ENCODE measurements at regions not wholly inside any gene's neighbourhood (a gene's known extent, or its start where the extent isn't known, plus 50 kb on each side); places are given as distances from the start of the nearest gene placed in this dataset.

DNA sequence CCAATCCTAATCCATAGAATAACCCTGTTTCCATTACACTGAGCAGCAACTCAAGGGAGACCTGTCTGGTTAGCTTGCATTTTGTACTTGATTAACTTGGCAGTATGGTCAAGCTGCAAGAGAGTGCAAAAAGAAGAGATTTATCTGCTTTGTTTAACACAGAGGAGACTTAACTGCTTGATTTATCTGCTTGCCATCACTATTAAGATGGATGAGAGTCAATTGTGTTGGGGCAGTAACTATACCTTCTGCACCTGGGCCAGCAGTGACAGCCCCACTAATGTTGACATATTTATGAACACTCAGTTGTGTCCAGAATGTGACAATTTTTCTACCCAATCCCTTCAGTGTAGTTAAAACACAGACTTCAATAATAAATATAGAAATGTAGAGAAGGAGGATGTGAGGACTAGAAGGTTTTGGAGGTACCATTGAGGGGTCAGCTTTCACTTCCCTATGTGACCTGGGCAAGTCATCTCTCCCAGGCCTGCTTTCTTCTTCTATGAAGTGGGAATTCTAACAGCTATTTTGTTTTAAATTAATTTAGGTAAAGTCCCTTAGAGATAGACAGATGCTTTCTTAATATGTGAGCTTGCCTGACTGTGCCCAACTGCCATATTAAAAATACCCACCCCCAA lies 159.1 kb upstream of the KCNK2 start:
- TF ChIP-seq, protein P1, sequence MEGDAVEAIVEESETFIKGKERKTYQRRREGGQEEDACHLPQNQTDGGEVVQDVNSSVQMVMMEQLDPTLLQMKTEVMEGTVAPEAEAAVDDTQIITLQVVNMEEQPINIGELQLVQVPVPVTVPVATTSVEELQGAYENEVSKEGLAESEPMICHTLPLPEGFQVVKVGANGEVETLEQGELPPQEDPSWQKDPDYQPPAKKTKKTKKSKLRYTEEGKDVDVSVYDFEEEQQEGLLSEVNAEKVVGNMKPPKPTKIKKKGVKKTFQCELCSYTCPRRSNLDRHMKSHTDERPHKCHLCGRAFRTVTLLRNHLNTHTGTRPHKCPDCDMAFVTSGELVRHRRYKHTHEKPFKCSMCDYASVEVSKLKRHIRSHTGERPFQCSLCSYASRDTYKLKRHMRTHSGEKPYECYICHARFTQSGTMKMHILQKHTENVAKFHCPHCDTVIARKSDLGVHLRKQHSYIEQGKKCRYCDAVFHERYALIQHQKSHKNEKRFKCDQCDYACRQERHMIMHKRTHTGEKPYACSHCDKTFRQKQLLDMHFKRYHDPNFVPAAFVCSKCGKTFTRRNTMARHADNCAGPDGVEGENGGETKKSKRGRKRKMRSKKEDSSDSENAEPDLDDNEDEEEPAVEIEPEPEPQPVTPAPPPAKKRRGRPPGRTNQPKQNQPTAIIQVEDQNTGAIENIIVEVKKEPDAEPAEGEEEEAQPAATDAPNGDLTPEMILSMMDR (conservative IDR thresholded peaks at IDR 0.05) = no peak
- Mint-ChIP-seq H3K4me1 (ENCODE audit: unreplicated experiment) (peaks cover 4% of the 10 kb centered on the region), H3K4me3 (no peak overlapping the region), H3K36me3 (no peaks in the 10 kb centered on the region), H3K27me3 (peaks cover 9% of the 10 kb centered on the region), H3K27ac (no peak overlapping the region), H3K9me3 (no peaks in the 10 kb centered on the region)
- no peak for DNase-seq (ENCODE audit: extremely low spot score, unreplicated experiment)

DNA sequence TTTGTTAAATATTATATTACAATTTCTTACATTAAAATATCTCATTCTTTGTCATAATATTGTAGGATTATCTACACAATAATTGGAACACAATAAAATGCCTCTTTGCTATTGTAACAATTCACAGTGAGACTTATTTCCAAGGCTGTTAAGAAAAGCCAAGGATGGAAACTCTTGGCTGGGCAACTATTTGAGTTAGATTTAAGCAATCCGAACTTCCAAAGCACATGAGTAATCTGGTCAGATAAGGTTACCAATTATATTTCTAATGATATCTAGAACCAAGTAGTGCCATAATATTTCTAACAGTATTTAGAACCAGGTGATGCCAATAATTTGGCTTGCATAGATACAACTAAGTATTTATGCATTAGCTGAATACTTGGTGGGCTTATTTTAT lies 154.7 kb upstream of the KCNK2 start:
- no peak overlapping the region for H3K27ac Mint-ChIP-seq
- H3K4me3 Mint-ChIP-seq = no peak overlapping the region
- H3K27me3 Mint-ChIP-seq = peaks cover 9% of the 10 kb centered on the region
- H3K9me3 Mint-ChIP-seq = no peaks in the 10 kb centered on the region
- peaks cover 4% of the 10 kb centered on the region for H3K4me1 Mint-ChIP-seq (ENCODE audit: unreplicated experiment)
- no peaks in the 10 kb centered on the region for H3K36me3 Mint-ChIP-seq
- TF ChIP-seq, protein P1 (conservative IDR thresholded peaks at IDR 0.05) = no peak
- no peak for DNase-seq (ENCODE audit: extremely low spot score, unreplicated experiment)

DNA sequence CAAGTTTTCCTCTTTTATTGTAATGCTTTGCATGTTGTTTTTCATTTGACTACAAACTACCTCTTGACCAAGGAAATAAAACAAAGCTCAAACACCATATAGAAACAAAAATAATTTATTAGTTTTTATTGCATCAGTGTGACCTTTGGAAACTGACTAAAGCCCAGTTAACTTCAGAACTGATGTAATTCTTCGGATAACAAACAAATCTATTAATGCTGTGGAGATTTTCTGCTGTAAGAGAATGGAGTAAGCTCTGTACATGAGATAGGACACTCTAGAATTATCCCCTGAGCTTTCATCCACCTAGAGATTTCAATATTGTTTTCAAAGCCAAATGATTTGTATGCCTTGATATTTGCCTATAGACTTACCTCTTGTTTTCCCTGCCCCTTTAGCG lies 154.0 kb upstream of the KCNK2 start:
- no peaks in the 10 kb centered on the region for H3K4me1 Mint-ChIP-seq (ENCODE audit: unreplicated experiment)
- H3K27me3 Mint-ChIP-seq = peaks cover 5% of the 10 kb centered on the region
- H3K9me3 Mint-ChIP-seq = no peaks in the 10 kb centered on the region
- no peaks in the 10 kb centered on the region for H3K36me3 Mint-ChIP-seq
- no peak overlapping the region for H3K27ac Mint-ChIP-seq
- no peak for DNase-seq (ENCODE audit: extremely low spot score, unreplicated experiment)
- TF ChIP-seq, protein P1 (conservative IDR thresholded peaks at IDR 0.05) = no peak
- H3K4me3 Mint-ChIP-seq = no peak overlapping the region

DNA sequence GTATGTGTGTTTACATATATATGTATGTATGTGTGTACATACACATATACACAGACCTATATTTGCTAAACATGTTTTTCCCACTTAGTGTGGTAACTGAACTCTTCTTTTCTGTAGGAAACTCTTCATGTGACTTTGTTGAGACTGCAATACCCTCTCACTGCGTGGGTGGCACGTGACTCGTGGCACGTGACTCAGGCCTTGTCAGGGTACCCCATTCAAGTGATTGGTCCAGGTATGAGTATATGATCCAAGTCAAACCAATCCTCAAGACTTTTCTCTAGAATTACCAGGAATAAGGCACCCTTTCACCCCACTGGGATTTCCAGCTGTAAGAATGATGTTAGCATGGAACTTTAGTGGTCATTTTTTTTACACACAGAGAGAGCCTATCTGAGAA lies 149.2 kb upstream of the KCNK2 start:
- no peak for DNase-seq (ENCODE audit: extremely low spot score, unreplicated experiment)
- Mint-ChIP-seq H3K27ac (no peak overlapping the region), H3K4me3 (no peak overlapping the region), H3K27me3 (peaks cover 4% of the 10 kb centered on the region), H3K9me3 (no peaks in the 10 kb centered on the region), H3K36me3 (no peaks in the 10 kb centered on the region), H3K4me1 (ENCODE audit: unreplicated experiment) (peaks cover 8% of the 10 kb centered on the region)
- TF ChIP-seq, protein P1 (conservative IDR thresholded peaks at IDR 0.05) = no peak

DNA sequence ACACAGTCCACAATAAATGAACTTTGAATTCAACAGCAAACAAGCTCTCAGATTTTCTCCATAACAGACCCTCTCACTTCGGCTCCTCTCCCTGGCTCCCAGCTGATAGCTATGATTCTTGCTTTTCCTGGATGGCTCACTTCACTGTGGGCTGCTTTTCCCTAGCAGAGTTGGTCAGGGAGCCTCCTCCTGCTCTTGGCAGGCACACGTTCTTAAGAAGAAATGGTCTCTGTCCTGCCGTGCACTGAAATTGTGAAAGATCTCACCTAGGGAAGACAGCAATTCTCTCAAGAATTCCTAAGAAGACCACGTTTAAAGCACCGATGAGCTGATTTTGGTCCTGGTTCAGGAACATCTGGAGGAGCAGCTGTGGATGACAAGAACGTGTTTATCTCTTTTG lies 148.5 kb upstream of the KCNK2 start:
- TF ChIP-seq, protein P1 (conservative IDR thresholded peaks at IDR 0.05) = no peak
- H3K4me3 Mint-ChIP-seq = no peak overlapping the region
- no peak for DNase-seq (ENCODE audit: extremely low spot score, unreplicated experiment)

DNA sequence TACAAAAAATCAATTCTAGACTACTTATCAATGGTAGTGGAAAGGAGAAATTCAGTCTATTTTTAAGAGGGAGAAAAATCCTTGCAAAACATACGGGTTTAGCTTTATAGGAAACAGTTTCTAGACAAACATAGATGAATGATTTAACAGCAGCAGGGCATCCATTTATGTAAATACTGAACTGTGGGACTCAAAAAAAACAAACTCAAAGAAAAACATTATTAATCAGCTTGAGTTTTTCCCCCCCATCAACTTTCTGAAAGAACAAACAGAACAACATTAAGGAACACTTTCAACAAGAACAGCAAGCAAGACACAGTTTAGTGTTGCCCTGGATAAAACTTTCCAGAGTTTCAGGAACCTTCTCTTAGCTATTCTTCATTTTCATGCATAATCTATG lies 147.3 kb upstream of the KCNK2 start:
- Mint-ChIP-seq H3K27ac (no peak overlapping the region), H3K4me3 (no peak overlapping the region), H3K9me3 (no peaks in the 10 kb centered on the region), H3K27me3 (peaks cover 4% of the 10 kb centered on the region), H3K36me3 (no peaks in the 10 kb centered on the region), H3K4me1 (ENCODE audit: unreplicated experiment) (peaks cover 8% of the 10 kb centered on the region)
- no peak for DNase-seq (ENCODE audit: extremely low spot score, unreplicated experiment)
- TF ChIP-seq, protein P1 (conservative IDR thresholded peaks at IDR 0.05) = no peak

More for the DNA sequence above, 148.5 kb upstream of the KCNK2 start:
- H3K27ac Mint-ChIP-seq = no peak overlapping the region
- H3K27me3 Mint-ChIP-seq = peaks cover 4% of the 10 kb centered on the region
- no peaks in the 10 kb centered on the region for H3K9me3 Mint-ChIP-seq
- no peaks in the 10 kb centered on the region for H3K36me3 Mint-ChIP-seq
- peaks cover 8% of the 10 kb centered on the region for H3K4me1 Mint-ChIP-seq (ENCODE audit: unreplicated experiment)

All from type B pancreatic cell (in vitro differentiated cells).